ENCODE measurements at regions not wholly inside any gene's neighbourhood (a gene's known extent, or its start where the extent isn't known, plus 50 kb on each side); places are given as distances from the start of the nearest gene placed in this dataset.

DNA sequence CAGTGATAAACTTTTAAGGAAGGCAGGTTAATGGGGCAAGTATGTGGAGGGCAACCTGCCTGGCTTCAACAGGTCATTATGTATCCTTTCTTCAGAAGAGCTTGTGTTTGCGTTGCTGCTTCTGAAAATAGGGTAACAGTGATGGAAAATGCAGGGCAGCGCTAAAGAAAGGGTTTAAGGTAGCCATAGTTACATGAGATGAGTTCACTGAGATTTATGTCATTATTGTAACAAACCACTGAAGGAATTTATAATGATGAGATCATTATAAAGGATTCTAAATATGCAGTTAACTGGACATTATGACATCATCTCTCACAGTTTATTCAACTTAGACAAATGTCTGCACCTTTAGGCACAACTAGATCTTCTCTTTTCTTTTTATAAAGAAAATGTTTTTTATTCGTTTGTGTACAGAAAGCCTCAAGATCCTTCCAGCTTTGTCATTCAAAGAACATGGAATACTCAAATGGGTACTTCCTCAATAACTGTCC is 291.6 kb upstream of the SMARCA2 start:
- TF ChIP-seq, protein P1, sequence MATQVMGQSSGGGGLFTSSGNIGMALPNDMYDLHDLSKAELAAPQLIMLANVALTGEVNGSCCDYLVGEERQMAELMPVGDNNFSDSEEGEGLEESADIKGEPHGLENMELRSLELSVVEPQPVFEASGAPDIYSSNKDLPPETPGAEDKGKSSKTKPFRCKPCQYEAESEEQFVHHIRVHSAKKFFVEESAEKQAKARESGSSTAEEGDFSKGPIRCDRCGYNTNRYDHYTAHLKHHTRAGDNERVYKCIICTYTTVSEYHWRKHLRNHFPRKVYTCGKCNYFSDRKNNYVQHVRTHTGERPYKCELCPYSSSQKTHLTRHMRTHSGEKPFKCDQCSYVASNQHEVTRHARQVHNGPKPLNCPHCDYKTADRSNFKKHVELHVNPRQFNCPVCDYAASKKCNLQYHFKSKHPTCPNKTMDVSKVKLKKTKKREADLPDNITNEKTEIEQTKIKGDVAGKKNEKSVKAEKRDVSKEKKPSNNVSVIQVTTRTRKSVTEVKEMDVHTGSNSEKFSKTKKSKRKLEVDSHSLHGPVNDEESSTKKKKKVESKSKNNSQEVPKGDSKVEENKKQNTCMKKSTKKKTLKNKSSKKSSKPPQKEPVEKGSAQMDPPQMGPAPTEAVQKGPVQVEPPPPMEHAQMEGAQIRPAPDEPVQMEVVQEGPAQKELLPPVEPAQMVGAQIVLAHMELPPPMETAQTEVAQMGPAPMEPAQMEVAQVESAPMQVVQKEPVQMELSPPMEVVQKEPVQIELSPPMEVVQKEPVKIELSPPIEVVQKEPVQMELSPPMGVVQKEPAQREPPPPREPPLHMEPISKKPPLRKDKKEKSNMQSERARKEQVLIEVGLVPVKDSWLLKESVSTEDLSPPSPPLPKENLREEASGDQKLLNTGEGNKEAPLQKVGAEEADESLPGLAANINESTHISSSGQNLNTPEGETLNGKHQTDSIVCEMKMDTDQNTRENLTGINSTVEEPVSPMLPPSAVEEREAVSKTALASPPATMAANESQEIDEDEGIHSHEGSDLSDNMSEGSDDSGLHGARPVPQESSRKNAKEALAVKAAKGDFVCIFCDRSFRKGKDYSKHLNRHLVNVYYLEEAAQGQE (IDR thresholded peaks at IDR 0.05; ENCODE audit: low read depth): no peak
- no peak for TF ChIP-seq NFIC (IDR thresholded peaks at IDR 0.05)
- TF ChIP-seq EP300 (IDR thresholded peaks at IDR 0.05; ENCODE audit: borderline replicate concordance): no peak
- TF ChIP-seq RAD21 (IDR thresholded peaks at IDR 0.05; ENCODE audit: low read depth): no peak
- TF ChIP-seq USF1 (IDR thresholded peaks at IDR 0.05): no peak
- no peak for TF ChIP-seq TAF1 (IDR thresholded peaks at IDR 0.05; ENCODE audit: low read depth)
- no peak for TF ChIP-seq FOXM1 (IDR thresholded peaks at IDR 0.05; ENCODE audit: borderline replicate concordance, low read depth)
- TF ChIP-seq CEBPB (IDR thresholded peaks at IDR 0.05): no peak
- TF ChIP-seq CREB1 (IDR thresholded peaks at IDR 0.05; ENCODE audit: low read depth): no peak
- no peak for TF ChIP-seq MAX (IDR thresholded peaks at IDR 0.05)
- no peak for TF ChIP-seq TEAD4 (IDR thresholded peaks at IDR 0.05)
- no peak for TF ChIP-seq EGR1 (IDR thresholded peaks at IDR 0.05)
- no peak for TF ChIP-seq YY1 (IDR thresholded peaks at IDR 0.05; ENCODE audit: low read depth)

- TF ChIP-seq FOXM1 (IDR thresholded peaks at IDR 0.05; ENCODE audit: borderline replicate concordance, low read depth) (no peak), NFIC (IDR thresholded peaks at IDR 0.05) (no peak), RAD21 (IDR thresholded peaks at IDR 0.05; ENCODE audit: low read depth) (peak; percentile 27)
Observed at GRCh38 chr9:1726993-1727759, 288.0 kb upstream of the SMARCA2 start.

- TF ChIP-seq TEAD4 (IDR thresholded peaks at IDR 0.05): 0 out of 2 replicates have a peak, but pooled peaks have one; percentile 14
- TF ChIP-seq EGR1 (IDR thresholded peaks at IDR 0.05): no peak
- TF ChIP-seq CEBPB (IDR thresholded peaks at IDR 0.05): no peak
Observed at GRCh38 chr9:1729631-1730030, 285.5 kb upstream of the SMARCA2 start.

DNA sequence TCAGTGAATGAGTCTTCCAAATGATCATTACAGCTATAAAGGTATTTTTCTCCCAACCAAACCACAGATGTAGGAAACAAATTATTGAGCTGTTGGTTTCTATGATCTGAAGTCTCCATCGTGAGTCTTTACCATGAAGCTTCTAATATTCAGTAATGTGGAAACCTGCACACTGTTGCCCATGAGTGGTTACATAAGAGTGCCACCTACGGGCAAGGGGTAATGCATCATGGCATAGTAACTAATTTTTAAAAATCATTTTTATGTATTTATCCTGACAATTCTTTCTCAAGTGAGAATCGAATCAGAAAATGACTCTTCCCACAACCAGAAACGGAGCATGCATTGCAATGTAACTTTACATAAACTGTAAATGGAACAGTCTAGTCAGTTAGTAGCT is 282.5 kb upstream of the SMARCA2 start:
- TF ChIP-seq YY1 (IDR thresholded peaks at IDR 0.05; ENCODE audit: low read depth) (no peak), FOXM1 (IDR thresholded peaks at IDR 0.05; ENCODE audit: borderline replicate concordance, low read depth) (no peak), RAD21 (IDR thresholded peaks at IDR 0.05; ENCODE audit: low read depth) (peak; percentile 55), CREB1 (IDR thresholded peaks at IDR 0.05; ENCODE audit: low read depth) (no peak), MAX (IDR thresholded peaks at IDR 0.05) (no peak)

- no peak for TF ChIP-seq FOXM1 (IDR thresholded peaks at IDR 0.05; ENCODE audit: borderline replicate concordance, low read depth)
- no peak for TF ChIP-seq EP300 (IDR thresholded peaks at IDR 0.05; ENCODE audit: borderline replicate concordance)
- no peak for TF ChIP-seq ZBTB7A (IDR thresholded peaks at IDR 0.05; ENCODE audit: low read depth)
- no peak for TF ChIP-seq YY1 (IDR thresholded peaks at IDR 0.05; ENCODE audit: low read depth)
- no peak for TF ChIP-seq CEBPB (IDR thresholded peaks at IDR 0.05)
- TF ChIP-seq RAD21 (IDR thresholded peaks at IDR 0.05; ENCODE audit: low read depth): no peak
- TF ChIP-seq USF1 (IDR thresholded peaks at IDR 0.05): no peak
- no peak for TF ChIP-seq NFIC (IDR thresholded peaks at IDR 0.05)
- TF ChIP-seq EGR1 (IDR thresholded peaks at IDR 0.05): no peak
- TF ChIP-seq, protein P1 (IDR thresholded peaks at IDR 0.05; ENCODE audit: low read depth): no peak
- no peak for TF ChIP-seq TCF12 (IDR thresholded peaks at IDR 0.05; ENCODE audit: low read depth)
- no peak for TF ChIP-seq CREB1 (IDR thresholded peaks at IDR 0.05; ENCODE audit: low read depth)
- TF ChIP-seq MAX (IDR thresholded peaks at IDR 0.05): no peak
- no peak for TF ChIP-seq TAF1 (IDR thresholded peaks at IDR 0.05; ENCODE audit: low read depth)
- TF ChIP-seq TEAD4 (IDR thresholded peaks at IDR 0.05): no peak
Observed at GRCh38 chr9:1738511-1739100, 276.5 kb upstream of the SMARCA2 start.
